IMR-90 (cell line): ENCODE measurements at regions not wholly inside any gene's neighbourhood (a gene's known extent, or its start where the extent isn't known, plus 50 kb on each side); places are given as distances from the start of the nearest gene placed in this dataset.

Source experiments
- ATAC-seq: fragments of 200-7000 bp; cut with Tn5 transposase; 2 replicates; pipeline ENCODE4 v1.9.1; 2020; ENCODE audit warnings: low read depth, mild to moderate bottlenecking, moderate library complexity
- BruUV-seq: library from RNA; stranded (reverse); fragments of 400-500 nt; replicated peaks from 2 replicates; lab custom pipeline; 2021; lab: Mats Ljungman, UMichigan
- CTCF ChIA-PET: fragments of 300-600 bp; formaldehyde crosslinking; extraction: SDS; loops from one replicate; lab custom pipeline; 2021; ENCODE audit warnings: antibody characterized with exemption; lab: Yijun Ruan, JAX
- POLR2A ChIA-PET: fragments of 300-600 bp; sonication (Branson Sonifier 250); formaldehyde crosslinking; loops from one replicate; lab custom pipeline; 2022; ENCODE audit warnings: antibody characterized with exemption; ENCODE audit not compliant: unreplicated experiment; lab: Charles Lee
- DNase-seq: peaks from one replicate; pipeline ENCODE4 v3.0.0; 2013
- H2AFZ ChIP-seq: replicated peaks from 2 replicates; pipeline ENCODE3; 2013; ENCODE audit warnings: low read length, mild to moderate bottlenecking; ENCODE audit not compliant: poor library complexity
- H2AK5ac ChIP-seq: 2 replicates; pipeline ENCODE4 v1.6.1; 2013; ENCODE audit warnings: low read depth, low read length, inconsistent platforms
- H2AK9ac ChIP-seq: replicated peaks from 2 replicates; pipeline ENCODE3; 2013; ENCODE audit warnings: mild to moderate bottlenecking, low read depth, low read length, moderate library complexity; ENCODE audit not compliant: poor library complexity
- H2BK120ac ChIP-seq: 2 replicates; pipeline ENCODE4 v1.6.1; 2013; ENCODE audit warnings: low read depth, low read length, inconsistent platforms
- H2BK15ac ChIP-seq: 3 replicates; pipeline ENCODE4 v1.6.1; 2013; ENCODE audit warnings: low read depth, low read length, inconsistent platforms
- H2BK20ac ChIP-seq: 2 replicates; pipeline ENCODE4 v1.6.1; 2013; ENCODE audit warnings: low read depth, mild to moderate bottlenecking, inconsistent platforms, low read length, moderate library complexity
- H2BK5ac ChIP-seq: 2 replicates; pipeline ENCODE4 v1.6.1; 2013; ENCODE audit warnings: mild to moderate bottlenecking, low read depth, low read length, inconsistent platforms; ENCODE audit not compliant: poor library complexity, severe bottlenecking
- H3K14ac ChIP-seq: replicated peaks from 2 replicates; pipeline ENCODE4 v1.6.1; 2013; ENCODE audit warnings: low read depth, low read length, inconsistent platforms
- H3K18ac ChIP-seq: 2 replicates; pipeline ENCODE4 v1.6.1; 2013; ENCODE audit warnings: low read depth, low read length, control low read depth
- H3K23ac ChIP-seq: 2 replicates; pipeline ENCODE4 v1.6.1; 2013; ENCODE audit warnings: low read depth, low read length, inconsistent platforms
- H3K27ac ChIP-seq: 2 replicates; pipeline ENCODE4 v1.5.1; 2013; ENCODE audit warnings: mild to moderate bottlenecking, control low read depth, low read length; ENCODE audit not compliant: insufficient read depth
- H3K27me3 ChIP-seq: 2 replicates; pipeline ENCODE4 v1.6.1; 2013; ENCODE audit warnings: low read length; ENCODE audit not compliant: control insufficient read depth, insufficient read depth
- H3K36me3 ChIP-seq: 2 replicates; pipeline ENCODE4 v1.6.1; 2013; ENCODE audit warnings: low read length, mixed read lengths; ENCODE audit not compliant: control insufficient read depth, insufficient read depth
- H3K4ac ChIP-seq: 2 replicates; pipeline ENCODE4 v1.6.1; 2013; ENCODE audit warnings: low read depth, low read length, inconsistent platforms
- H3K4me1 ChIP-seq: 2 replicates; pipeline ENCODE4 v1.6.1; 2013; ENCODE audit warnings: low read length, mixed read lengths; ENCODE audit not compliant: control insufficient read depth, insufficient read depth
- H3K4me2 ChIP-seq: 2 replicates; pipeline ENCODE4 v1.6.1; 2013; ENCODE audit warnings: low read depth, mild to moderate bottlenecking, control low read depth, low read length, moderate library complexity
- H3K4me3 ChIP-seq: 2 replicates; pipeline ENCODE4 v1.5.1; 2013; ENCODE audit warnings: low read depth, mild to moderate bottlenecking, control low read depth, low read length, moderate library complexity; ENCODE audit not compliant: insufficient read depth
- H3K56ac ChIP-seq: 2 replicates; pipeline ENCODE4 v1.6.1; 2013; ENCODE audit warnings: low read length, inconsistent platforms; ENCODE audit not compliant: insufficient read depth; ENCODE audit errors: extremely low read depth
- H3K79me1 ChIP-seq, 2 experiments: 2 replicates each; pipeline ENCODE4 v1.6.1; 2013; ENCODE audit warnings: low read length in 2 of 2, inconsistent platforms in 1 of 2, low read depth in 1 of 2
- H3K9ac ChIP-seq: 2 replicates; pipeline ENCODE4 v1.6.1; 2013; ENCODE audit warnings: low read depth, low read length, control low read depth
- H3K9me1 ChIP-seq: 2 replicates; pipeline ENCODE4 v1.6.1; 2013; ENCODE audit warnings: low read length, inconsistent platforms; ENCODE audit not compliant: insufficient read depth
- H3K9me3 ChIP-seq: 2 replicates; pipeline ENCODE4 v1.6.1; 2013; ENCODE audit warnings: low read length; ENCODE audit not compliant: control insufficient read depth, insufficient read depth
- H4K20me1 ChIP-seq: 2 replicates; pipeline ENCODE4 v1.6.1; 2013; ENCODE audit warnings: low read length, inconsistent platforms; ENCODE audit not compliant: insufficient read depth
- H4K5ac ChIP-seq: 2 replicates; pipeline ENCODE4 v1.6.1; 2013; ENCODE audit warnings: mild to moderate bottlenecking, low read depth, low read length, control low read depth
- H4K8ac ChIP-seq, 2 experiments: 2 replicates each; pipeline ENCODE4 v1.6.1; 2013; ENCODE audit warnings: low read depth in 2 of 2, low read length in 2 of 2, control low read depth in 1 of 2, inconsistent platforms in 1 of 2
- H4K91ac ChIP-seq: 2 replicates; pipeline ENCODE4 v1.6.1; 2013; ENCODE audit warnings: low read depth, low read length, inconsistent platforms; ENCODE audit not compliant: insufficient read depth
- CEBPB ChIP-seq: IDR thresholded peaks from 2 replicates; pipeline ENCODE4 v1.6.1; 2012; ENCODE audit warnings: low read depth, low read length, improper control_type of control experiment
- CTCF ChIP-seq: conservative IDR thresholded peaks from 2 replicates; pipeline ENCODE4 v1.5.1; 2012; ENCODE audit warnings: mild to moderate bottlenecking, low read depth, low read length, improper control_type of control experiment
- MXI1 ChIP-seq: IDR thresholded peaks from 2 replicates; pipeline ENCODE4 v1.6.1; 2012; ENCODE audit warnings: low read depth, mild to moderate bottlenecking, low read length, moderate library complexity, borderline replicate concordance
- POLR2A ChIP-seq: IDR thresholded peaks from 2 replicates; pipeline ENCODE4 v1.6.1; 2012; ENCODE audit warnings: mild to moderate bottlenecking, low read depth, low read length
- RFX5 ChIP-seq: IDR thresholded peaks from 2 replicates; pipeline ENCODE4 v1.8.0; 2012; ENCODE audit warnings: low read depth, mild to moderate bottlenecking, low read length, moderate library complexity
- SMC3 ChIP-seq: fragments of 150-350 bp; IDR thresholded peaks from 2 replicates; pipeline ENCODE4 v1.6.1; 2016; ENCODE audit warnings: low read depth, mild to moderate bottlenecking, antibody characterized with exemption, low read length, moderate library complexity
- USF2 ChIP-seq: fragments of 150-350 bp; IDR thresholded peaks from 2 replicates; pipeline ENCODE4 v1.6.1; 2017; ENCODE audit warnings: mild to moderate bottlenecking, antibody characterized with exemption, low read length, low read depth
- WGBS, 2 experiments: methylation state at CpG; one replicate each; pipeline versions ENCODE4 v1.1.5 to v1.1.7; 2013; ENCODE audit warnings: missing lambda C conversion rate in 2 of 2; ENCODE audit not compliant: insufficient read length in 1 of 2; ENCODE audit errors: extremely low coverage in 2 of 2; 5-methylcytosine and 5-hydroxymethylcytosine counted together
- dilution Hi-C: fragments of 300-500 bp; cut with HindIII; formaldehyde crosslinking; loops from one replicate; pipeline ENCODE4 v1.14.3; 2018; ENCODE audit warnings: low sequenced_read_pairs; ENCODE audit not compliant: unreplicated experiment
- in situ Hi-C: fragments of 300-500 bp; cut with MboI; formaldehyde crosslinking; loops from 3 replicates; pipeline ENCODE4 v1.14.3; 2019; ENCODE audit warnings: low sequenced_read_pairs, inconsistent platforms, mixed read lengths
- intact Hi-C: fragments of 100-400 bp; cut with micrococcal nuclease; formaldehyde crosslinking; loops from 2 replicates; pipeline ENCODE4 v1.10.0; 2022

GRCh38 chr11:39968071-39968470 lies 1491.4 kb downstream of the LRRC4C start:
- no peaks in the 10 kb centered on the region for H4K20me1 ChIP-seq
- H3K18ac ChIP-seq, result no peak overlapping the region
- ATAC-seq (no peak), DNase-seq (no peak)
- TF ChIP-seq SMC3 (no peak), CEBPB (no peak), MXI1 (no peak), POLR2A (no peak), RFX5 (no peak), CTCF (no peak), USF2 (no peak)
- no peak overlapping the region for H3K4me2 ChIP-seq
- H3K9me3 ChIP-seq, result peaks cover 16% of the 10 kb centered on the region
- no peak overlapping the region for H4K91ac ChIP-seq
- H2AK5ac ChIP-seq, result no peak overlapping the region
- H2BK20ac ChIP-seq, result no peak overlapping the region
- no CpG with 5 or more reads among the region's 5 CpGs for WGBS, 2 experiments
- no peak overlapping the region for H2AK9ac ChIP-seq
- H3K9ac ChIP-seq, result no peak overlapping the region
- intact Hi-C loops, result no loop called here
- H3K79me1 ChIP-seq, result no peaks in the 10 kb centered on the region
- H4K5ac ChIP-seq, result no peak overlapping the region
- H3K23ac ChIP-seq, result no peak overlapping the region
- H3K4me1 ChIP-seq, result no peaks in the 10 kb centered on the region
- H3K27ac ChIP-seq, result no peak overlapping the region
- no peak overlapping the region for H3K56ac ChIP-seq
- H3K4ac ChIP-seq, result no peak overlapping the region
- no peaks in the 10 kb centered on the region for H3K36me3 ChIP-seq
- H3K14ac ChIP-seq, result no peak overlapping the region
- no peak overlapping the region for H4K8ac ChIP-seq
- H3K9me1 ChIP-seq, result no peaks in the 10 kb centered on the region
- ChIA-PET CTCF (no interaction called here), POLR2A (no interaction called here)
- no TSS peak for BruUV-seq
- no peak overlapping the region for H2BK120ac ChIP-seq
- dilution Hi-C loops, result no loop called here
- in situ Hi-C loops, result no loop called here
- no peak overlapping the region for H3K4me3 ChIP-seq
- no peaks in the 10 kb centered on the region for H3K27me3 ChIP-seq
- H2AFZ ChIP-seq, result no peak overlapping the region
- no peak overlapping the region for H2BK15ac ChIP-seq
- H2BK5ac ChIP-seq, result no peak overlapping the region
